SK-N-MC (cell line): ENCODE measurements at regions not wholly inside any gene's neighbourhood (a gene's known extent, or its start where the extent isn't known, plus 50 kb on each side); places are given as distances from the start of the nearest gene placed in this dataset.

Source experiments
- EZH2 ChIP-seq: fragments of 200-600 bp; sonication (generic); IDR thresholded peaks from one replicate; pipeline ENCODE4 v1.6.1; 2017; ENCODE audit warnings: antibody characterized with exemption
- POLR2AphosphoS5 ChIP-seq: IDR thresholded peaks from 2 replicates; pipeline ENCODE4 v1.6.1; 2012; ENCODE audit warnings: mild to moderate bottlenecking, low read depth, low read length, borderline replicate concordance

- TF ChIP-seq POLR2AphosphoS5: no peak
- no peak for TF ChIP-seq EZH2
These were observed 168.9 kb upstream of the TMEM72 start for GRCh38 chr10:44742248-44742647.
